ENCODE measurements at regions not wholly inside any gene's neighbourhood (a gene's known extent, or its start where the extent isn't known, plus 50 kb on each side); places are given as distances from the start of the nearest gene placed in this dataset.

GRCh38 chr4:19683426-19683825 is 568.3 kb upstream of the SLIT2 start:
- H2BK15ac ChIP-seq (ENCODE audit: low read depth, poor library complexity, severe bottlenecking) = no peak overlapping the region
- no peak overlapping the region for H3K4me2 ChIP-seq (ENCODE audit: low read length, poor library complexity, severe bottlenecking)
- H3K79me1 ChIP-seq (replicated peaks; ENCODE audit: low read length, poor library complexity, severe bottlenecking) = no peaks in the 10 kb centered on the region
- no peak overlapping the region for H3K23ac ChIP-seq (ENCODE audit: low read length in 2 of 2)
- H3K9ac ChIP-seq (ENCODE audit: low read length) = no peak overlapping the region
- no peak overlapping the region for H3K18ac ChIP-seq (ENCODE audit: low read depth in 1 of 2, low read length in 2 of 2)
- H3K14ac ChIP-seq (ENCODE audit: low read length in 2 of 2) = no peak overlapping the region
- WGBS = 91% methylated on average over 4 of the region's 4 CpGs
- no peak overlapping the region for H4K8ac ChIP-seq (ENCODE audit: low read length)
- H3K27ac ChIP-seq (ENCODE audit: low read length, poor library complexity, severe bottlenecking) = no peak overlapping the region
- no peaks in the 10 kb centered on the region for H3K9me3 ChIP-seq (ENCODE audit: control insufficient read depth, low read length)
- no peak for DNase-seq
- H3K4ac ChIP-seq (ENCODE audit: low read depth in 1 of 2, low read length in 2 of 2) = no peak overlapping the region
- H3K4me1 ChIP-seq (ENCODE audit: control insufficient read depth, insufficient read depth, low read depth, low read length) = no peaks in the 10 kb centered on the region
- no peaks in the 10 kb centered on the region for H3K27me3 ChIP-seq (ENCODE audit: control insufficient read depth in 1 of 2, insufficient read depth in 1 of 2, low read length in 2 of 2)
- no peaks in the 10 kb centered on the region for H3K36me3 ChIP-seq (ENCODE audit: control insufficient read depth in 1 of 2, insufficient read depth in 2 of 2, low read depth in 1 of 2, low read length in 2 of 2)
- H4K91ac ChIP-seq (ENCODE audit: low read length) = no peak overlapping the region
- H2BK120ac ChIP-seq (ENCODE audit: low read depth, low read length) = no peak overlapping the region
- no peak overlapping the region for H2BK5ac ChIP-seq (ENCODE audit: low read depth, low read length, poor library complexity, severe bottlenecking)
- H2AFZ ChIP-seq (ENCODE audit: low read depth, low read length) = no peak overlapping the region
- no peak overlapping the region for H3K4me3 ChIP-seq (ENCODE audit: insufficient read depth in 1 of 2, low read depth in 1 of 2, low read length in 2 of 2)
- no peak overlapping the region for H2BK12ac ChIP-seq (ENCODE audit: low read length in 2 of 2)
- no peak overlapping the region for H2AK5ac ChIP-seq (ENCODE audit: low read length, severe bottlenecking)

- H3K4ac ChIP-seq (ENCODE audit: low read depth in 1 of 2, low read length in 2 of 2) = no peak overlapping the region
- no peak overlapping the region for H3K4me2 ChIP-seq (ENCODE audit: low read length, poor library complexity, severe bottlenecking)
- H4K91ac ChIP-seq (ENCODE audit: low read length) = no peak overlapping the region
- H2BK5ac ChIP-seq (ENCODE audit: low read depth, low read length, poor library complexity, severe bottlenecking) = no peak overlapping the region
- H3K9ac ChIP-seq (ENCODE audit: low read length) = no peak overlapping the region
- no peak overlapping the region for H2AK5ac ChIP-seq (ENCODE audit: low read length, severe bottlenecking)
- no peaks in the 10 kb centered on the region for H3K27me3 ChIP-seq (ENCODE audit: control insufficient read depth in 1 of 2, insufficient read depth in 1 of 2, low read length in 2 of 2)
- no peak overlapping the region for H4K8ac ChIP-seq (ENCODE audit: low read length)
- H3K18ac ChIP-seq (ENCODE audit: low read depth in 1 of 2, low read length in 2 of 2) = no peak overlapping the region
- H2BK12ac ChIP-seq (ENCODE audit: low read length in 2 of 2) = no peak overlapping the region
- no peak overlapping the region for H3K4me3 ChIP-seq (ENCODE audit: insufficient read depth in 1 of 2, low read depth in 1 of 2, low read length in 2 of 2)
- no peak overlapping the region for H2AFZ ChIP-seq (ENCODE audit: low read depth, low read length)
- H2BK15ac ChIP-seq (ENCODE audit: low read depth, poor library complexity, severe bottlenecking) = no peak overlapping the region
- H3K4me1 ChIP-seq (ENCODE audit: control insufficient read depth, insufficient read depth, low read depth, low read length) = no peaks in the 10 kb centered on the region
- no peak overlapping the region for H3K23ac ChIP-seq (ENCODE audit: low read length in 2 of 2)
- no peak overlapping the region for H3K14ac ChIP-seq (ENCODE audit: low read length in 2 of 2)
- H3K36me3 ChIP-seq (ENCODE audit: control insufficient read depth in 1 of 2, insufficient read depth in 2 of 2, low read depth in 1 of 2, low read length in 2 of 2) = no peaks in the 10 kb centered on the region
- no peaks in the 10 kb centered on the region for H3K79me1 ChIP-seq (replicated peaks; ENCODE audit: low read length, poor library complexity, severe bottlenecking)
- no peak for DNase-seq
- no peak overlapping the region for H3K27ac ChIP-seq (ENCODE audit: low read length, poor library complexity, severe bottlenecking)
- no peak overlapping the region for H2BK120ac ChIP-seq (ENCODE audit: low read depth, low read length)
- H3K9me3 ChIP-seq (ENCODE audit: control insufficient read depth, low read length) = no peaks in the 10 kb centered on the region
These were observed 574.5 kb upstream of the SLIT2 start for GRCh38 chr4:19677211-19677610.

GRCh38 chr4:19675172-19675811 is 576.4 kb upstream of the SLIT2 start:
- Histone ChIP-seq H2BK15ac (ENCODE audit: low read depth, poor library complexity, severe bottlenecking) (no peak overlapping the region), H3K4me3 (ENCODE audit: insufficient read depth in 1 of 2, low read depth in 1 of 2, low read length in 2 of 2) (no peak overlapping the region), H2AK5ac (ENCODE audit: low read length, severe bottlenecking) (no peak overlapping the region), H3K14ac (ENCODE audit: low read length in 2 of 2) (no peak overlapping the region), H4K8ac (ENCODE audit: low read length) (no peak overlapping the region), H3K27ac (ENCODE audit: low read length, poor library complexity, severe bottlenecking) (no peak overlapping the region), H2BK5ac (ENCODE audit: low read depth, low read length, poor library complexity, severe bottlenecking) (no peak overlapping the region), H3K9me3 (ENCODE audit: control insufficient read depth, low read length) (peaks cover 2% of the 10 kb centered on the region), H2BK120ac (ENCODE audit: low read depth, low read length) (no peak overlapping the region), H3K4ac (ENCODE audit: low read depth in 1 of 2, low read length in 2 of 2) (no peak overlapping the region), H3K79me1 (replicated peaks; ENCODE audit: low read length, poor library complexity, severe bottlenecking) (no peaks in the 10 kb centered on the region), H2BK12ac (ENCODE audit: low read length in 2 of 2) (no peak overlapping the region), H3K23ac (ENCODE audit: low read length in 2 of 2) (no peak overlapping the region), H3K4me2 (ENCODE audit: low read length, poor library complexity, severe bottlenecking) (no peak overlapping the region), H3K36me3 (ENCODE audit: control insufficient read depth in 1 of 2, insufficient read depth in 2 of 2, low read depth in 1 of 2, low read length in 2 of 2) (no peaks in the 10 kb centered on the region), H3K9ac (ENCODE audit: low read length) (no peak overlapping the region), H3K4me1 (ENCODE audit: control insufficient read depth, insufficient read depth, low read depth, low read length) (no peaks in the 10 kb centered on the region), H3K18ac (ENCODE audit: low read depth in 1 of 2, low read length in 2 of 2) (no peak overlapping the region), H2AFZ (ENCODE audit: low read depth, low read length) (no peak overlapping the region), H4K91ac (ENCODE audit: low read length) (no peak overlapping the region), H3K27me3 (ENCODE audit: control insufficient read depth in 1 of 2, insufficient read depth in 1 of 2, low read length in 2 of 2) (no peaks in the 10 kb centered on the region)
- WGBS = 86% methylated on average over 2 of the region's 4 CpGs
- DNase-seq = no peak

- no peak overlapping the region for H3K4me3 ChIP-seq (ENCODE audit: insufficient read depth in 1 of 2, low read depth in 1 of 2, low read length in 2 of 2)
- H3K27me3 ChIP-seq (ENCODE audit: control insufficient read depth in 1 of 2, insufficient read depth in 1 of 2, low read length in 2 of 2) = no peaks in the 10 kb centered on the region
- H2BK15ac ChIP-seq (ENCODE audit: low read depth, poor library complexity, severe bottlenecking) = no peak overlapping the region
- no peak overlapping the region for H3K27ac ChIP-seq (ENCODE audit: low read length, poor library complexity, severe bottlenecking)
- WGBS = 100% methylated on average over 1 of the region's 5 CpGs
- no peak overlapping the region for H3K4me2 ChIP-seq (ENCODE audit: low read length, poor library complexity, severe bottlenecking)
- no peak overlapping the region for H3K18ac ChIP-seq (ENCODE audit: low read depth in 1 of 2, low read length in 2 of 2)
- H3K79me1 ChIP-seq (replicated peaks; ENCODE audit: low read length, poor library complexity, severe bottlenecking) = no peaks in the 10 kb centered on the region
- no peak overlapping the region for H4K8ac ChIP-seq (ENCODE audit: low read length)
- H3K36me3 ChIP-seq (ENCODE audit: control insufficient read depth in 1 of 2, insufficient read depth in 2 of 2, low read depth in 1 of 2, low read length in 2 of 2) = no peaks in the 10 kb centered on the region
- H4K91ac ChIP-seq (ENCODE audit: low read length) = no peak overlapping the region
- H3K14ac ChIP-seq (ENCODE audit: low read length in 2 of 2) = no peak overlapping the region
- H2AK5ac ChIP-seq (ENCODE audit: low read length, severe bottlenecking) = no peak overlapping the region
- H2BK12ac ChIP-seq (ENCODE audit: low read length in 2 of 2) = no peak overlapping the region
- no peak overlapping the region for H3K9ac ChIP-seq (ENCODE audit: low read length)
- no peak overlapping the region for H2BK5ac ChIP-seq (ENCODE audit: low read depth, low read length, poor library complexity, severe bottlenecking)
- no peak overlapping the region for H3K4ac ChIP-seq (ENCODE audit: low read depth in 1 of 2, low read length in 2 of 2)
- DNase-seq = no peak
- H2BK120ac ChIP-seq (ENCODE audit: low read depth, low read length) = no peak overlapping the region
- no peak overlapping the region for H3K23ac ChIP-seq (ENCODE audit: low read length in 2 of 2)
- no peaks in the 10 kb centered on the region for H3K9me3 ChIP-seq (ENCODE audit: control insufficient read depth, low read length)
- H2AFZ ChIP-seq (ENCODE audit: low read depth, low read length) = no peak overlapping the region
- H3K4me1 ChIP-seq (ENCODE audit: control insufficient read depth, insufficient read depth, low read depth, low read length) = no peaks in the 10 kb centered on the region
These were observed 592.6 kb upstream of the SLIT2 start for GRCh38 chr4:19659101-19659500.

All from mesenchymal stem cell (in vitro differentiated cells and primary cell).